SK-N-SH (cell line): ENCODE measurements at regions not wholly inside any gene's neighbourhood (a gene's known extent, or its start where the extent isn't known, plus 50 kb on each side); places are given as distances from the start of the nearest gene placed in this dataset.

Source experiments
- CTCF ChIA-PET: fragments of 300-600, 350-600 bp; formaldehyde crosslinking; extraction: SDS; loops from one replicate; lab custom pipeline; 2021; lab: Yijun Ruan, JAX
- POLR2A ChIA-PET: fragments of 350-600 bp; sonication (Branson Sonifier 250); formaldehyde crosslinking; extraction: SDS; loops from one replicate; lab custom pipeline; 2020; ENCODE audit warnings: antibody characterized with exemption, inconsistent platforms; lab: Yijun Ruan, JAX
- DNase-seq: peaks from one replicate; pipeline ENCODE4 v3.0.0; 2012
- H2AFZ ChIP-seq: fragments of 200-600 bp; sonication (generic); 2 replicates; pipeline ENCODE4 v1.8.1; 2016; ENCODE audit warnings: antibody characterized with exemption, mild to moderate bottlenecking, low read depth
- H3F3A ChIP-seq: fragments of 200-600 bp; sonication (generic); replicated peaks from 2 replicates; pipeline ENCODE3; 2016; ENCODE audit warnings: antibody characterized with exemption, mild to moderate bottlenecking; ENCODE audit not compliant: insufficient read depth
- H3K27ac ChIP-seq, 2 experiments: fragments of 200-500 bp in 1 of 2; fragments of 200-600 bp in 1 of 2; sonication (Bioruptor generic) in 1 of 2; sonication (generic), shearing (Covaris generic) in 1 of 2; 2 replicates each; pipeline versions ENCODE4 v1.5.1 to v1.6.1; 2014 to 2016; ENCODE audit warnings: low read depth in 2 of 2, inconsistent platforms in 1 of 2, low read length in 1 of 2, mild to moderate bottlenecking in 1 of 2, mixed read lengths in 1 of 2
- H3K27me3 ChIP-seq: fragments of 200-600 bp; sonication (generic), shearing (Covaris generic); 2 replicates; pipeline ENCODE4 v1.6.1; 2016; ENCODE audit warnings: mixed run types; ENCODE audit not compliant: insufficient read depth
- H3K36me3 ChIP-seq, 2 experiments: fragments of 200-500 bp in 1 of 2; fragments of 200-600 bp in 1 of 2; sonication (Bioruptor generic) in 1 of 2; sonication (generic) in 1 of 2; replicated peaks in 1 of 2; 2 replicates each; pipeline versions ENCODE3 to v1.5.1; 2014 to 2016; ENCODE audit warnings: low read length in 1 of 2, mild to moderate bottlenecking in 1 of 2; ENCODE audit not compliant: insufficient read depth in 2 of 2, control insufficient read depth in 1 of 2
- H3K4me1 ChIP-seq, 2 experiments: fragments of 200-500 bp in 1 of 2; fragments of 200-600 bp in 1 of 2; sonication (Bioruptor generic) in 1 of 2; sonication (generic), shearing (Covaris generic) in 1 of 2; 2 replicates each; pipeline versions ENCODE4 v1.5.1 to v1.6.1; 2014 to 2016; ENCODE audit warnings: low read depth in 1 of 2, low read length in 1 of 2, mixed run types in 1 of 2; ENCODE audit not compliant: insufficient read depth in 2 of 2, control insufficient read depth in 1 of 2
- H3K4me2 ChIP-seq: fragments of 200-600 bp; sonication (generic), shearing (Covaris generic); 2 replicates; pipeline ENCODE4 v1.6.1; 2017; ENCODE audit warnings: mixed run types
- H3K4me3 ChIP-seq, 2 experiments: fragments of 200-500 bp in 1 of 2; fragments of 200-600 bp in 1 of 2; sonication (Bioruptor generic) in 1 of 2; sonication (generic), shearing (Covaris generic) in 1 of 2; 2 replicates each; pipeline versions ENCODE4 v1.5.1 to v1.8.1; 2014 to 2016; ENCODE audit warnings: low read depth in 2 of 2, inconsistent platforms in 1 of 2, low read length in 1 of 2, mild to moderate bottlenecking in 1 of 2, mixed read lengths in 1 of 2, moderate library complexity in 1 of 2
- H3K79me2 ChIP-seq: fragments of 200-600 bp; sonication (generic); 2 replicates; pipeline ENCODE4 v1.8.1; 2017; ENCODE audit warnings: mild to moderate bottlenecking; ENCODE audit not compliant: insufficient read depth
- H3K9ac ChIP-seq: fragments of 200-600 bp; sonication (generic); 2 replicates; pipeline ENCODE4 v1.6.1; 2017; ENCODE audit warnings: mixed run types
- H3K9me2 ChIP-seq: fragments of 200-600 bp; sonication (generic); 2 replicates; pipeline ENCODE4 v1.6.1; 2017; ENCODE audit warnings: mixed run types
- H3K9me3 ChIP-seq: fragments of 200-600 bp; sonication (generic); 2 replicates; pipeline ENCODE4 v1.6.1; 2017; ENCODE audit warnings: mixed run types, mild to moderate bottlenecking, moderate library complexity
- H4K20me1 ChIP-seq: fragments of 200-600 bp; sonication (generic); 2 replicates; pipeline ENCODE4 v1.6.1; 2017; ENCODE audit warnings: mild to moderate bottlenecking, mixed run types; ENCODE audit not compliant: insufficient read depth
- CHD2 ChIP-seq: fragments of 150-350 bp; IDR thresholded peaks from 2 replicates; pipeline ENCODE4 v1.6.1; 2018; ENCODE audit warnings: low read length; ENCODE audit not compliant: partially characterized antibody
- ELF1 ChIP-seq: IDR thresholded peaks from 2 replicates; pipeline ENCODE4 v1.4.0; 2012
- EZH2phosphoT487 ChIP-seq: fragments of 200-600 bp; sonication (generic); IDR thresholded peaks from 2 replicates; pipeline ENCODE4 v1.6.1; 2017; ENCODE audit warnings: low read depth, mixed run types, mild to moderate bottlenecking, antibody characterized with exemption, moderate library complexity, borderline replicate concordance
- FOXJ3 ChIP-seq: sonication (generic); formaldehyde crosslinking; IDR thresholded peaks from 2 replicates; pipeline ENCODE4 v1.5.1; 2020; ENCODE audit warnings: mild to moderate bottlenecking, missing genetic modification reagents
- GATA2 ChIP-seq: sonication (generic); formaldehyde crosslinking; IDR thresholded peaks from 2 replicates; pipeline ENCODE4 v1.5.0; 2020; ENCODE audit warnings: mild to moderate bottlenecking, missing genetic modification reagents
- MAX ChIP-seq: IDR thresholded peaks from 2 replicates; pipeline ENCODE4 v1.4.0; 2012; ENCODE audit warnings: low read depth
- MXI1 ChIP-seq: IDR thresholded peaks from 2 replicates; pipeline ENCODE4 v1.6.1; 2012; ENCODE audit warnings: mild to moderate bottlenecking, low read depth, low read length, improper control_type of control experiment
- NFIC ChIP-seq: IDR thresholded peaks from 2 replicates; pipeline ENCODE4 v1.4.0; 2012; ENCODE audit warnings: borderline replicate concordance
- NRF1 ChIP-seq: IDR thresholded peaks from 2 replicates; pipeline ENCODE4 v1.6.1; 2012; ENCODE audit warnings: low read depth, mild to moderate bottlenecking, low read length
- POLR2AphosphoS5 ChIP-seq: IDR thresholded peaks from 2 replicates; pipeline ENCODE4 v1.6.1; 2012; ENCODE audit warnings: low read depth, low read length
- RAD21 ChIP-seq: IDR thresholded peaks from 2 replicates; pipeline ENCODE4 v1.6.1; 2012; ENCODE audit warnings: mild to moderate bottlenecking, low read length
- RCOR1 ChIP-seq: fragments of 150-350 bp; IDR thresholded peaks from 2 replicates; pipeline ENCODE4 v1.6.1; 2017; ENCODE audit warnings: antibody characterized with exemption, low read length
- SMC3 ChIP-seq: IDR thresholded peaks from 2 replicates; pipeline ENCODE4 v1.6.1; 2012; ENCODE audit warnings: low read depth, low read length, improper control_type of control experiment
- TAF1 ChIP-seq: IDR thresholded peaks from 2 replicates; pipeline ENCODE4 v1.6.1; 2012; ENCODE audit warnings: low read depth, mild to moderate bottlenecking, low read length, moderate library complexity, borderline replicate concordance
- WGBS: methylation state at CpG from one replicate; pipeline ENCODE4 v1.1.6; 2017; ENCODE audit warnings: low lambda C conversion rate; 5-methylcytosine and 5-hydroxymethylcytosine counted together
- TF ChIP-seq, protein P1 (sequence below): fragments of 200-600 bp; sonication (generic); IDR thresholded peaks from 2 replicates; pipeline ENCODE4 v1.6.1; 2017; ENCODE audit warnings: antibody characterized with exemption, mild to moderate bottlenecking, moderate library complexity
- TF ChIP-seq, protein P2 (sequence below): IDR thresholded peaks from 2 replicates; pipeline ENCODE4 v1.4.0; 2012; ENCODE audit warnings: low read depth, borderline replicate concordance
- TF ChIP-seq, protein P3 (sequence below): IDR thresholded peaks from 2 replicates; pipeline ENCODE4 v1.4.0; 2012; ENCODE audit warnings: low read depth, borderline replicate concordance

GRCh38 chr5:34474573-34475021, 181.5 kb upstream of the RAI14 start:
- no peaks in the 10 kb centered on the region for H3K4me1 ChIP-seq
- no peak overlapping the region for H3K4me2 ChIP-seq
- no peak overlapping the region for H2AFZ ChIP-seq
- H3K36me3 ChIP-seq: no peaks in the 10 kb centered on the region
- no peak overlapping the region for H3K27ac ChIP-seq
- H3K9ac ChIP-seq: no peak overlapping the region
- H4K20me1 ChIP-seq: no peaks in the 10 kb centered on the region
- POLR2A ChIA-PET: no interaction called here
- CTCF ChIA-PET: interaction anchor here (0.5 to 6.9 kb wide), 22 partner anchors 8 to 1015 kb away, joined by 3 to 61 read pairs (median 3); partner anchors contain the start of genes BRIX1 and RAD1
- H3K4me3 ChIP-seq: no peak overlapping the region
- TF ChIP-seq MXI1: no peak
- TF ChIP-seq NFIC: no peak
- TF ChIP-seq, protein P1, sequence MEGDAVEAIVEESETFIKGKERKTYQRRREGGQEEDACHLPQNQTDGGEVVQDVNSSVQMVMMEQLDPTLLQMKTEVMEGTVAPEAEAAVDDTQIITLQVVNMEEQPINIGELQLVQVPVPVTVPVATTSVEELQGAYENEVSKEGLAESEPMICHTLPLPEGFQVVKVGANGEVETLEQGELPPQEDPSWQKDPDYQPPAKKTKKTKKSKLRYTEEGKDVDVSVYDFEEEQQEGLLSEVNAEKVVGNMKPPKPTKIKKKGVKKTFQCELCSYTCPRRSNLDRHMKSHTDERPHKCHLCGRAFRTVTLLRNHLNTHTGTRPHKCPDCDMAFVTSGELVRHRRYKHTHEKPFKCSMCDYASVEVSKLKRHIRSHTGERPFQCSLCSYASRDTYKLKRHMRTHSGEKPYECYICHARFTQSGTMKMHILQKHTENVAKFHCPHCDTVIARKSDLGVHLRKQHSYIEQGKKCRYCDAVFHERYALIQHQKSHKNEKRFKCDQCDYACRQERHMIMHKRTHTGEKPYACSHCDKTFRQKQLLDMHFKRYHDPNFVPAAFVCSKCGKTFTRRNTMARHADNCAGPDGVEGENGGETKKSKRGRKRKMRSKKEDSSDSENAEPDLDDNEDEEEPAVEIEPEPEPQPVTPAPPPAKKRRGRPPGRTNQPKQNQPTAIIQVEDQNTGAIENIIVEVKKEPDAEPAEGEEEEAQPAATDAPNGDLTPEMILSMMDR: peak; percentile 98
- peak; percentile 81 for TF ChIP-seq RAD21
- no peak for TF ChIP-seq FOXJ3 (CRISPR knock-in tag)
- TF ChIP-seq SMC3: peak; percentile 74
- TF ChIP-seq, all 33 proteins: peak for 3
- Histone ChIP-seq H3K27me3 (no peaks in the 10 kb centered on the region), H3K9me3 (no peaks in the 10 kb centered on the region), H3K9me2 (no peaks in the 10 kb centered on the region), H3K79me2 (no peaks in the 10 kb centered on the region), H3F3A (no peaks in the 10 kb centered on the region)
- WGBS: 20% methylated on average over 4 of the region's 4 CpGs
- DNase-seq: peak; percentile 53

GRCh38 chr5:34475249-34475966, 180.7 kb upstream of the RAI14 start:
- no peaks in the 10 kb centered on the region for H4K20me1 ChIP-seq
- H3K27ac ChIP-seq: no peak overlapping the region
- DNase-seq: no peak
- no peaks in the 10 kb centered on the region for H3K79me2 ChIP-seq
- H3K9me3 ChIP-seq: no peaks in the 10 kb centered on the region
- CTCF ChIA-PET: interaction anchor here (0.9 to 6.9 kb wide), 14 partner anchors 9 to 1016 kb away, joined by 3 to 61 read pairs (median 4); partner anchors contain the start of genes BRIX1 and RAD1
- H3F3A ChIP-seq: no peaks in the 10 kb centered on the region
- no peak overlapping the region for H3K4me2 ChIP-seq
- no peak overlapping the region for H3K9ac ChIP-seq
- H3K36me3 ChIP-seq: no peaks in the 10 kb centered on the region
- WGBS: 68% methylated on average over 13 of the region's 13 CpGs
- no peaks in the 10 kb centered on the region for H3K27me3 ChIP-seq
- no peaks in the 10 kb centered on the region for H3K4me1 ChIP-seq
- no peak overlapping the region for H3K4me3 ChIP-seq
- H2AFZ ChIP-seq: no peak overlapping the region; the same call in 1 of the 2 replicates
- POLR2A ChIA-PET: no interaction called here
- H3K9me2 ChIP-seq: no peaks in the 10 kb centered on the region
- TF ChIP-seq RCOR1 (no peak), GATA2 (no peak), MXI1 (no peak), RAD21 (no peak), POLR2AphosphoS5 (no peak), CHD2 (no peak), EZH2phosphoT487 (no peak), TAF1 (no peak), MAX (no peak), NRF1 (no peak), ELF1 (no peak)
- TF ChIP-seq, protein P1: no peak
- TF ChIP-seq, protein P2, sequence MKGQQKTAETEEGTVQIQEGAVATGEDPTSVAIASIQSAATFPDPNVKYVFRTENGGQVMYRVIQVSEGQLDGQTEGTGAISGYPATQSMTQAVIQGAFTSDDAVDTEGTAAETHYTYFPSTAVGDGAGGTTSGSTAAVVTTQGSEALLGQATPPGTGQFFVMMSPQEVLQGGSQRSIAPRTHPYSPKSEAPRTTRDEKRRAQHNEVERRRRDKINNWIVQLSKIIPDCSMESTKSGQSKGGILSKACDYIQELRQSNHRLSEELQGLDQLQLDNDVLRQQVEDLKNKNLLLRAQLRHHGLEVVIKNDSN: no peak
- TF ChIP-seq, protein P3, sequence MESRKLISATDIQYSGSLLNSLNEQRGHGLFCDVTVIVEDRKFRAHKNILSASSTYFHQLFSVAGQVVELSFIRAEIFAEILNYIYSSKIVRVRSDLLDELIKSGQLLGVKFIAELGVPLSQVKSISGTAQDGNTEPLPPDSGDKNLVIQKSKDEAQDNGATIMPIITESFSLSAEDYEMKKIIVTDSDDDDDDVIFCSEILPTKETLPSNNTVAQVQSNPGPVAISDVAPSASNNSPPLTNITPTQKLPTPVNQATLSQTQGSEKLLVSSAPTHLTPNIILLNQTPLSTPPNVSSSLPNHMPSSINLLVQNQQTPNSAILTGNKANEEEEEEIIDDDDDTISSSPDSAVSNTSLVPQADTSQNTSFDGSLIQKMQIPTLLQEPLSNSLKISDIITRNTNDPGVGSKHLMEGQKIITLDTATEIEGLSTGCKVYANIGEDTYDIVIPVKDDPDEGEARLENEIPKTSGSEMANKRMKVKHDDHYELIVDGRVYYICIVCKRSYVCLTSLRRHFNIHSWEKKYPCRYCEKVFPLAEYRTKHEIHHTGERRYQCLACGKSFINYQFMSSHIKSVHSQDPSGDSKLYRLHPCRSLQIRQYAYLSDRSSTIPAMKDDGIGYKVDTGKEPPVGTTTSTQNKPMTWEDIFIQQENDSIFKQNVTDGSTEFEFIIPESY: no peak
